H1 (cell line): ENCODE measurements at regions not wholly inside any gene's neighbourhood (a gene's known extent, or its start where the extent isn't known, plus 50 kb on each side); places are given as distances from the start of the nearest gene placed in this dataset.

Experiments
- CTCF ChIA-PET: fragments of 300-600 bp; sonication (Branson Sonifier 250); formaldehyde crosslinking; loops from one replicate; lab custom pipeline; 2021; ENCODE audit not compliant: partially characterized antibody; lab: Charles Lee
- POLR2A ChIA-PET: fragments of 300-600 bp; sonication (Branson Sonifier 250); formaldehyde crosslinking; loops from one replicate; lab custom pipeline; 2021; ENCODE audit warnings: inconsistent platforms; ENCODE audit not compliant: partially characterized antibody; lab: Charles Lee
- DNase-seq, 2 experiments: peaks; one replicate each; pipeline versions ENCODE4 v3.0.0 to v3.0.0-alpha.2; 2010 to 2022; ENCODE audit warnings: low spot score in 2 of 2, low read depth in 1 of 2, mixed read lengths in 1 of 2
- FAIRE-seq: peaks from 2 replicates; lab custom pipeline; 2011; peaks lifted over from hg19 to GRCh38; lab: Jason Lieb, UNC
- H2AFZ ChIP-seq: 2 replicates; pipeline ENCODE4 v1.8.1; 2012; ENCODE audit warnings: low read length, inconsistent platforms
- H2AK5ac ChIP-seq: 2 replicates; pipeline ENCODE4 v1.6.1; 2013; ENCODE audit warnings: low read depth, low read length
- H2BK120ac ChIP-seq: replicated peaks from 2 replicates; pipeline ENCODE3; 2013; ENCODE audit warnings: low read depth, low read length, inconsistent platforms
- H2BK12ac ChIP-seq: 2 replicates; pipeline ENCODE4 v1.6.1; 2013; ENCODE audit warnings: low read depth, low read length
- H2BK15ac ChIP-seq: 2 replicates; pipeline ENCODE4 v1.6.1; 2013; ENCODE audit warnings: low read length
- H2BK20ac ChIP-seq: 2 replicates; pipeline ENCODE4 v1.6.1; 2013; ENCODE audit warnings: low read length
- H2BK5ac ChIP-seq: 2 replicates; pipeline ENCODE4 v1.6.1; 2013; ENCODE audit warnings: low read depth, low read length
- H3K14ac ChIP-seq: 2 replicates; pipeline ENCODE4 v1.6.1; 2013; ENCODE audit warnings: inconsistent platforms; ENCODE audit not compliant: insufficient read length
- H3K18ac ChIP-seq: 2 replicates; pipeline ENCODE4 v1.6.1; 2013; ENCODE audit warnings: low read length; ENCODE audit errors: extremely low read depth
- H3K23ac ChIP-seq: 2 replicates; pipeline ENCODE4 v1.6.1; 2013; ENCODE audit warnings: inconsistent platforms; ENCODE audit not compliant: insufficient read length
- H3K23me2 ChIP-seq: 2 replicates; pipeline ENCODE4 v1.6.1; 2013; ENCODE audit warnings: low read depth, low read length
- H3K27ac ChIP-seq: 2 replicates; pipeline ENCODE4 v1.6.1; 2011; ENCODE audit warnings: low read depth, low read length, inconsistent platforms
- H3K27me3 ChIP-seq, 4 experiments: replicated peaks in 1 of 4; 1 replicate in 1 of 4; 2 replicates in 3 of 4; pipeline versions ENCODE4 v1.6.1 to v1.8.1; 2011 to 2013; ENCODE audit warnings: low read length in 3 of 4, mild to moderate bottlenecking in 3 of 4, inconsistent platforms in 2 of 4, mixed read lengths in 2 of 4, moderate library complexity in 1 of 4; ENCODE audit not compliant: control insufficient read depth in 3 of 4, insufficient read depth in 3 of 4; ENCODE audit errors: extremely low read depth in 1 of 4
- H3K36me3 ChIP-seq, 4 experiments: 2 replicates each; pipeline versions ENCODE4 v1.6.1 to v1.8.1; 2011 to 2013; ENCODE audit warnings: mild to moderate bottlenecking in 4 of 4, low read length in 3 of 4, moderate library complexity in 2 of 4, control low read depth in 1 of 4, inconsistent platforms in 1 of 4; ENCODE audit not compliant: insufficient read depth in 4 of 4, control insufficient read depth in 2 of 4
- H3K4ac ChIP-seq: replicated peaks from 2 replicates; pipeline ENCODE3; 2013; ENCODE audit warnings: low read length, low read depth, mixed read lengths, inconsistent platforms; ENCODE audit not compliant: insufficient read length
- H3K4me1 ChIP-seq, 4 experiments: replicated peaks in 1 of 4; 1 replicate in 1 of 4; 2 replicates in 3 of 4; pipeline versions ENCODE4 v1.6.1 to v1.8.1; 2011 to 2013; ENCODE audit warnings: low read length in 3 of 4, inconsistent platforms in 2 of 4, mixed read lengths in 1 of 4; ENCODE audit not compliant: insufficient read depth in 4 of 4, control insufficient read depth in 3 of 4
- H3K4me2 ChIP-seq, 2 experiments: 2 replicates each; pipeline versions ENCODE4 v1.6.1 to v1.8.1; 2011 to 2013; ENCODE audit warnings: low read depth in 2 of 2, low read length in 2 of 2, control low read depth in 1 of 2, inconsistent platforms in 1 of 2, mild to moderate bottlenecking in 1 of 2; ENCODE audit not compliant: insufficient read depth in 1 of 2
- H3K4me3 ChIP-seq, 4 experiments: fragments of 200-600, 300-600 bp in 1 of 4; sonication (generic), shearing (Covaris generic), sonication (Bioruptor Twin) in 1 of 4; 2 replicates each; pipeline versions ENCODE4 v1.5.1 to v1.8.1; 2011 to 2016; ENCODE audit warnings: low read length in 4 of 4, low read depth in 3 of 4, control low read depth in 2 of 4, inconsistent platforms in 2 of 4, mild to moderate bottlenecking in 2 of 4, mixed read lengths in 1 of 4, moderate library complexity in 1 of 4; ENCODE audit not compliant: insufficient read depth in 2 of 4; ENCODE audit errors: extremely low read depth in 1 of 4
- H3K56ac ChIP-seq: replicated peaks from 2 replicates; pipeline ENCODE3; 2013; ENCODE audit warnings: low read depth, mild to moderate bottlenecking, mixed read lengths, low read length, inconsistent platforms; ENCODE audit not compliant: insufficient read length
- H3K79me1 ChIP-seq: 2 replicates; pipeline ENCODE4 v1.6.1; 2013; ENCODE audit warnings: low read depth, low read length, control low read depth
- H3K79me2 ChIP-seq, 2 experiments: 2 replicates each; pipeline versions ENCODE4 v1.6.1 to v1.8.1; 2012 to 2013; ENCODE audit warnings: low read length in 2 of 2, mild to moderate bottlenecking in 2 of 2, inconsistent platforms in 1 of 2; ENCODE audit not compliant: insufficient read depth in 2 of 2, control insufficient read depth in 1 of 2
- H3K9ac ChIP-seq, 4 experiments: replicated peaks in 1 of 4; 1 replicate in 1 of 4; 2 replicates in 3 of 4; pipeline versions ENCODE4 v1.6.1 to v1.8.1; 2011 to 2013; ENCODE audit warnings: low read depth in 3 of 4, low read length in 3 of 4, control low read depth in 2 of 4, mild to moderate bottlenecking in 2 of 4, moderate library complexity in 2 of 4, inconsistent platforms in 1 of 4; ENCODE audit errors: extremely low read depth in 1 of 4
- H3K9me3 ChIP-seq, 2 experiments: 2 replicates each; pipeline versions ENCODE4 v1.6.1 to v1.8.1; 2012 to 2013; ENCODE audit warnings: mild to moderate bottlenecking in 2 of 2, moderate library complexity in 2 of 2, control low read depth in 1 of 2, inconsistent platforms in 1 of 2, low read depth in 1 of 2, low read length in 1 of 2, mixed read lengths in 1 of 2; ENCODE audit not compliant: insufficient read depth in 2 of 2
- H4K20me1 ChIP-seq, 2 experiments: replicated peaks in 1 of 2; 2 replicates each; pipeline versions ENCODE3 to v1.8.1; 2011 to 2013; ENCODE audit warnings: inconsistent platforms in 2 of 2, low read length in 2 of 2, mild to moderate bottlenecking in 1 of 2; ENCODE audit not compliant: insufficient read depth in 2 of 2, control insufficient read depth in 1 of 2
- H4K5ac ChIP-seq: 2 replicates; pipeline ENCODE4 v1.6.1; 2013; ENCODE audit warnings: low read length, low read depth, mixed read lengths, inconsistent platforms; ENCODE audit not compliant: insufficient read length
- H4K8ac ChIP-seq: 2 replicates; pipeline ENCODE4 v1.8.0; 2013; ENCODE audit warnings: mild to moderate bottlenecking, moderate library complexity, low read length, inconsistent platforms; ENCODE audit not compliant: insufficient read depth; ENCODE audit errors: extremely low read depth
- H4K91ac ChIP-seq: replicated peaks from 2 replicates; pipeline ENCODE3; 2013; ENCODE audit warnings: low read length, mixed read lengths, inconsistent platforms; ENCODE audit not compliant: insufficient read length
- GABPA ChIP-seq: IDR thresholded peaks from 2 replicates; pipeline ENCODE4 v1.6.1; 2011; ENCODE audit warnings: mild to moderate bottlenecking, low read length, moderate library complexity, borderline replicate concordance; ENCODE audit not compliant: insufficient read depth
- JUN ChIP-seq: IDR thresholded peaks from 2 replicates; pipeline ENCODE4 v1.6.1; 2011; ENCODE audit warnings: low read depth, mild to moderate bottlenecking, improper control_type of control experiment, low read length
- JUND ChIP-seq: IDR thresholded peaks from 2 replicates; pipeline ENCODE4 v1.6.1; 2011; ENCODE audit warnings: mild to moderate bottlenecking, improper control_type of control experiment, low read length
- SP4 ChIP-seq: IDR thresholded peaks from 2 replicates; pipeline ENCODE4 v1.6.1; 2012; ENCODE audit warnings: low read length, inconsistent platforms
- SRF ChIP-seq: IDR thresholded peaks from 2 replicates; pipeline ENCODE4 v1.6.1; 2011; ENCODE audit warnings: mild to moderate bottlenecking, low read depth, low read length, moderate library complexity
- WGBS, 2 experiments: shearing (Covaris generic) in 1 of 2; methylation state at CpG; one replicate each; pipeline versions ENCODE4 v1.1.6 to v1.1.7; 2013 to 2015; ENCODE audit warnings: low lambda C conversion rate in 2 of 2, mixed read lengths in 2 of 2, inconsistent platforms in 1 of 2, low coverage in 1 of 2, missing lambda C conversion rate in 1 of 2; ENCODE audit not compliant: insufficient replicate concordance in 2 of 2, insufficient coverage in 1 of 2, insufficient read length in 1 of 2; ENCODE audit errors: extremely low coverage in 1 of 2, missing lambda C conversion rate in 1 of 2; 5-methylcytosine and 5-hydroxymethylcytosine counted together

- Histone ChIP-seq H2BK20ac (no peak overlapping the region), H4K91ac (no peak overlapping the region), H3K4me1 (no peaks in the 10 kb centered on the region), H4K20me1 (no peaks in the 10 kb centered on the region), H3K23ac (no peak overlapping the region), H3K79me2 (no peaks in the 10 kb centered on the region), H3K9me3 (no peaks in the 10 kb centered on the region), H2BK12ac (no peak overlapping the region), H4K5ac (no peak overlapping the region), H3K36me3 (no peaks in the 10 kb centered on the region), H2BK120ac (no peak overlapping the region), H4K8ac (no peak overlapping the region), H3K14ac (no peak overlapping the region), H3K27me3 (no peaks in the 10 kb centered on the region), H2AK5ac (no peak overlapping the region), H3K79me1 (no peaks in the 10 kb centered on the region), H2BK15ac (no peak overlapping the region), H3K27ac (no peak overlapping the region), H3K4me2 (no peak overlapping the region), H3K4ac (no peak overlapping the region), H3K9ac (no peak overlapping the region), H3K18ac (no peak overlapping the region), H2BK5ac (no peak overlapping the region), H2AFZ (no peak overlapping the region), H3K56ac (no peak overlapping the region), H3K23me2 (no peaks in the 10 kb centered on the region), H3K4me3 (no peak overlapping the region)
- DNase-seq (no peak), FAIRE-seq (no peak)
- ChIA-PET POLR2A (no interaction called here), CTCF (interaction anchor here (0.6 kb wide), 1 partner anchor 189 kb away, joined by 4 read pairs; no protein-coding TSS in a partner anchor)
- WGBS, 2 experiments, result 90% methylated on average over 6 of the region's 6 CpGs; no CpG with 5 or more reads in 1 of the 2 experiments
- TF ChIP-seq GABPA (no peak), JUN (no peak), SRF (no peak), SP4 (no peak), JUND (no peak)
Measured at GRCh38 chrX:129123795-129124194, 399.5 kb downstream of the SMARCA1 start.
